Choroid plexus epithelial cell (primary cell): ENCODE measurements at regions not wholly inside any gene's neighbourhood (a gene's known extent, or its start where the extent isn't known, plus 50 kb on each side); places are given as distances from the start of the nearest gene placed in this dataset.

ENCODE experiments used
- DNase-seq: peaks from one replicate; pipeline ENCODE4 v3.0.0-alpha.2; 2010; ENCODE audit warnings: low read depth
- H3K4me3 ChIP-seq: 2 replicates; pipeline ENCODE4 v1.5.1; 2011; ENCODE audit warnings: low read depth, mild to moderate bottlenecking, control low read depth, low read length, moderate library complexity
- TF ChIP-seq, protein P1 (sequence below): conservative IDR thresholded peaks from 2 replicates; pipeline ENCODE4 v1.5.1; 2011; ENCODE audit warnings: low read depth, mild to moderate bottlenecking, control low read depth, inconsistent platforms, low read length, moderate library complexity

DNA sequence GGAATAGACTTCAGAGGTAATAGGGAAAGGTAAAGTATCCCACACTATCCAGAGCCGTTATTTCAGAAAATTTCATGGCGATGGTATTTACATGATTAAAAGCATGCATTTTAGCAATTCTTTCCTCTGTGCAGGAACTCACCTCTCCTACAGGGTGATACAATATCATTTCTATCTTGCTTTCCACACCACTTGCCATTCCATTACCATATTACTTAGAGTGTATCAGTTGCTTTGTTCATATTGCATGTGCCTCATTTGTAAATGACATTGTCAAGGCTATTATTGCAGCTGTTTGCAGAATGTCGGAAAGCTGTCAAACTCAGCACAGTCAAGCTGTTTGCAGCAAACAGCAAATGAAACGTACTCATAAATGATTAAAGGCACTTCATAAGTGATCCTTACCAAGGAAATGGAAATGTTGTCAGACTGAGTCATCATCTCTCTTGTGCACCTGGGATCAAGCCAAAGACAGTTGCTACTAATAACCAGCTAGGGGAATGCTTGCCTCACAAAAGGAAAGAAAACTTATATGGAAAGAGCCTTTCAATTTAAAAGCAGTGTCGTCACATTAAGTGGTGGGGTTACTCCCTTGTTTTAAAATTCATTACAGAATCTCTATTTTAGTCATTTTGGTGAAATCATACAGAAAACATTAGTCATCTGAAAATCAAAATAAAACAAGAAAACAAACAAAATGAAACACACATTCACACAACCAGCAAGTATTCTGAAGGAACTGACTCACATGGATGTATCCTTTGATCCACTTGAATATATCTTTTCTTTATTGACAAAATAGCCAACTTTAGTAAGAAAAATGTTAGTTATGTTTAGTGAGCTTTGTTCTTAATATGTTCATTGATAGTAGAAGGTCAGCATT is 1064.1 kb upstream of the CNTNAP5 start:
- DNase-seq = peak; percentile 65
- H3K4me3 ChIP-seq = no peak overlapping the region
- TF ChIP-seq, protein P1, sequence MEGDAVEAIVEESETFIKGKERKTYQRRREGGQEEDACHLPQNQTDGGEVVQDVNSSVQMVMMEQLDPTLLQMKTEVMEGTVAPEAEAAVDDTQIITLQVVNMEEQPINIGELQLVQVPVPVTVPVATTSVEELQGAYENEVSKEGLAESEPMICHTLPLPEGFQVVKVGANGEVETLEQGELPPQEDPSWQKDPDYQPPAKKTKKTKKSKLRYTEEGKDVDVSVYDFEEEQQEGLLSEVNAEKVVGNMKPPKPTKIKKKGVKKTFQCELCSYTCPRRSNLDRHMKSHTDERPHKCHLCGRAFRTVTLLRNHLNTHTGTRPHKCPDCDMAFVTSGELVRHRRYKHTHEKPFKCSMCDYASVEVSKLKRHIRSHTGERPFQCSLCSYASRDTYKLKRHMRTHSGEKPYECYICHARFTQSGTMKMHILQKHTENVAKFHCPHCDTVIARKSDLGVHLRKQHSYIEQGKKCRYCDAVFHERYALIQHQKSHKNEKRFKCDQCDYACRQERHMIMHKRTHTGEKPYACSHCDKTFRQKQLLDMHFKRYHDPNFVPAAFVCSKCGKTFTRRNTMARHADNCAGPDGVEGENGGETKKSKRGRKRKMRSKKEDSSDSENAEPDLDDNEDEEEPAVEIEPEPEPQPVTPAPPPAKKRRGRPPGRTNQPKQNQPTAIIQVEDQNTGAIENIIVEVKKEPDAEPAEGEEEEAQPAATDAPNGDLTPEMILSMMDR = peak; percentile 28

DNA sequence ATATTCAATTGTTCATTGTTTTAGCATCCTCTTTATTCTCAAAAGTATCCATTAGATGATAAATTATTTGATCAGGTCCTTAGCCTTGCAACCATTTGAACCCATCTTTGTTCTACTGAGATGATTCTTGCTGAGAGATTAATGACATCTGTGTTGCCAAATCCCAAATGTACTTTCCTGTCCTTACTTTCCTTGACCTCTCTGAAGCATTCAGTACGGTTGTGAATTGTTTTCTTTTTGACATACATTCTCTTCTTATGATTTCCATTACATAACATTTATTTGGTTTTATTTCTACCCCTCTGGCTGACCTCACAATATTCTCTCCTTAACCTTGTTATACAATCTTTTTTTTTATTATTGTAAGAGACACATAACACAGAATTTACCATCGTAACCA is 1058.6 kb upstream of the CNTNAP5 start:
- H3K4me3 ChIP-seq = no peak overlapping the region
- TF ChIP-seq, protein P1 = no peak
- DNase-seq = no peak

DNA sequence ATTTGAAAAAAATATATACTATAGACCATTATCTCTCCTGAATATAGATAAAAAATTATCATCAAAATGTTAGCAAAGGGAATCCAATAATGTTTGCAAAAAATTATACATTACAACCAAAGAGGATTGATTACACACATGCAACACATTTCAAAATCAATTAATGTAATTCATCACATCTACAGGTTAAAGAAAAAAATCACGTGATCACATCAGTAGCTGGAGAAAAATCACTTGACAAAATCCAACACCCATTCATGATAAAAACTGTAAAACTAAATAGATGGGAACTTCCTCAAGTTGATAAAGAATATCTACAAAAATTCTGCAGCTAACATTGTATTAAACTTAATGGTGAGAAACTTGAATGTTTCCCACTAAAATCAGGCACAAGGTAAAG is 1047.5 kb upstream of the CNTNAP5 start:
- DNase-seq = no peak
- H3K4me3 ChIP-seq = no peak overlapping the region
- TF ChIP-seq, protein P1 = no peak

DNA sequence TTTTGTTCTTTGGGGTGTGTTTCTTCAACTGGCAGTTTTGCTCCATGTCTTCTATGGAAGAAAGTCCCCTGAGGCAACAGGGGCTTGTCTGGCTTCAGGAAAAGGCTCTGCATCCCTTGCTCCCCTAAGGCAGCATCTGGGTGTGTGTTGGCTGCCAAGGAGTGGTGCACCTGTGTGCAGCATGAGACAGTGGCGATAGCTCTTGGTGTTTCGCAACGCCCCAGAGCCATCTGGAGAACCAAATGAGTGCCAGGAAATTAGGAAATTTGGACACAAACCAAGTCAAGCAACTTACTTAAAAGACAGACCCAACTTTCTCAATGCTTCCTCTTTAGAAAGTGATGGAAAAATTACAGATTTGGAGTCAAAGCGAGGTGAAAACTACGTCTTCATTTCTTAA is 1044.4 kb upstream of the CNTNAP5 start:
- H3K4me3 ChIP-seq = no peak overlapping the region
- peak; percentile 12 for DNase-seq
- TF ChIP-seq, protein P1 = no peak

DNA sequence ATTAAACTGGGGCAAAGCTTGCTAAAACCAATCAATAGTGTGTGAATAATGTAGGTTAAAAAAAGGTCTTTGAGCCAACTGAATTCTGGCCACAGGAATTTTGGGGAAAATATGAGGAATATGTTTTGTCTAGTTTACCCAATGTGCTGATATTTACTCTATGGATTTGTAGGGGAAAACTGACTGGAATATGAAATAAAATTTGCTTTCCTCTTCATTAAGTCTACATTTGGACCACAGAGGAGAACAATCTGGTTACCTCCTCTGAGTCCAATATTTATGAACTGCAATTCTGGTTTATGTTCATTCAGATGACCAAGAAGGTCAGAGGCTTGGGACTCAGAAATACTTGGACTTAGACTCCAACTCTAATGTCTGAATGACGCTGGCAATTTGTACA is 1042.2 kb upstream of the CNTNAP5 start:
- TF ChIP-seq, protein P1 = no peak
- H3K4me3 ChIP-seq = no peak overlapping the region
- no peak for DNase-seq

DNA sequence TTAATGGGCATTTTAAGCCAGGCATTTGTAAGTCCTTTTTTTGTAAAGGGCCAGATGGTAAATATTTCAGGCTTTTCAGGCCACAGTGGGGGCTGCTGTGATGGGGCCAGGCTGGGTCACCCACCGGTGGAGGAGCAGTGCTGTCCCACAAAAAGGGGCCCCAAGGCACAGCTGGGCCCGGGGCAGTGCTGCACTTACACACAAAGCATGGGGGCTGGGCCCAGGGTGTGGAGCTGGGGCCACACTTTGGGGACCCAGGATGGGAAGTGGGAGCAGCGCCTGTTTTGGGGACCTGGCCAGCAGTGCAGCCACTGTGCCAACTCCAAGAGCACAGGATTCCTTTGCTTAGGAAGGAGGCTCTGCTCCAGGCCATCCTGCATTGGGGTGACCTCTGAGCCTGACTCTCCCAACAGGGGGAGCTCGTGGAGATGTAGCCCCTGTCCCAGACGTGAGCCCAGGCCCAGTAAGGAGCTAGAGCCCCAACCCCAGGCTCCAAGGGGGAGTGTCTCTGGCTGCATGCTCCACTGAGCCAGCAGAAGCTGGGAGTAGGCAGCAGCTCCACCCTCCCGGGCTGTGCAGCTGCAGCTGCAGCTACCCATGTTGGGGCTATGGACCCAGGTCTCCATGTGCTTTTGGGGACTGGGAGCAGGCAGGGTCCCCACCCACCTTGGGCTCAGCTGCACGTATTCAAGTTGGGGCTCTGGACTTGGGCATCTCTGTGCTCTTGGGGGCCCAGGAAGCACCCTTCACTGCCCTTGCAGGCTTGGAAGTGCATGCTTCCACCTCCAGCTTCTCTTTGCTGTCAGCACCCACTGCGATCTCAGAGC is 1036.5 kb upstream of the CNTNAP5 start:
- no peak for DNase-seq
- no peak overlapping the region for H3K4me3 ChIP-seq
- TF ChIP-seq, protein P1 = no peak
